NOMO-1 treated with DMSO at 0.1 percent for 48 hours (cell line): ENCODE measurements at regions not wholly inside any gene's neighbourhood (a gene's known extent, or its start where the extent isn't known, plus 50 kb on each side); places are given as distances from the start of the nearest gene placed in this dataset.

Source experiments
- DNase-seq: peaks from one replicate; lab custom pipeline; 2025; ENCODE audit not compliant: unreplicated experiment; lab: John Stamatoyannopoulos, UW

- DNase-seq: no peak
Observed at GRCh38 chr6:139855671-139856311, 481.3 kb upstream of the CITED2 start.

GRCh38 chr6:139853302-139853992 is 479.0 kb upstream of the CITED2 start:
- no peak for DNase-seq

GRCh38 chr6:139852488-139853140 is 478.2 kb upstream of the CITED2 start:
- DNase-seq: no peak

GRCh38 chr6:139852067-139852466 is 477.6 kb upstream of the CITED2 start:
- no peak for DNase-seq

GRCh38 chr6:139851206-139851605 is 476.8 kb upstream of the CITED2 start:
- no peak for DNase-seq

- DNase-seq: no peak
Observed at GRCh38 chr6:139850512-139850911, 476.1 kb upstream of the CITED2 start.

- DNase-seq: no peak
Observed at GRCh38 chr6:139847457-139847813, 473.0 kb upstream of the CITED2 start.

- peak; percentile 64 for DNase-seq
Observed at GRCh38 chr6:139846538-139847456, 472.3 kb upstream of the CITED2 start.

GRCh38 chr6:139844907-139845306 is 470.5 kb upstream of the CITED2 start:
- DNase-seq: no peak

- peak; percentile 96 for DNase-seq
Observed at GRCh38 chr6:139841794-139842215, 467.4 kb upstream of the CITED2 start.

- peak; percentile 98 for DNase-seq
Observed at GRCh38 chr6:139839506-139840156, 465.2 kb upstream of the CITED2 start.

- no peak for DNase-seq
Observed at GRCh38 chr6:139834232-139834631, 459.8 kb upstream of the CITED2 start.

GRCh38 chr6:139833592-139833991 is 459.1 kb upstream of the CITED2 start:
- DNase-seq: no peak

GRCh38 chr6:139832493-139833305 is 458.3 kb upstream of the CITED2 start:
- DNase-seq: no peak

GRCh38 chr6:139829576-139829975 is 455.1 kb upstream of the CITED2 start:
- DNase-seq: no peak

GRCh38 chr6:139828751-139829519 is 454.5 kb upstream of the CITED2 start:
- no peak for DNase-seq

- no peak for DNase-seq
Observed at GRCh38 chr6:139825935-139826374, 451.5 kb upstream of the CITED2 start.

GRCh38 chr6:139824864-139825263 is 450.4 kb upstream of the CITED2 start:
- DNase-seq: no peak

GRCh38 chr6:139823808-139824126 is 449.3 kb upstream of the CITED2 start:
- no peak for DNase-seq
